Uterus (tissue), 2 donors: ENCODE measurements at regions not wholly inside any gene's neighbourhood (a gene's known extent, or its start where the extent isn't known, plus 50 kb on each side); places are given as distances from the start of the nearest gene placed in this dataset.

Experiments used
- POLR2A ChIP-seq, 2 donors: fragments of 450-650 bp; IDR thresholded peaks; one replicate each; pipeline ENCODE4 v1.6.1; 2016; ENCODE audit warnings: antibody characterized with exemption in 2 of 2, mild to moderate bottlenecking in 1 of 2, moderate library complexity in 1 of 2
- TF ChIP-seq, protein P1 (sequence below), 4 experiments: fragments of 200-600 bp in 2 of 4; fragments of 450-650 bp in 2 of 4; sonication (generic) in 2 of 4; IDR thresholded peaks; one replicate each; pipeline ENCODE4 v1.5.1; 2016 to 2019; ENCODE audit warnings: antibody characterized with exemption in 4 of 4, mild to moderate bottlenecking in 2 of 4, moderate library complexity in 1 of 4

DNA sequence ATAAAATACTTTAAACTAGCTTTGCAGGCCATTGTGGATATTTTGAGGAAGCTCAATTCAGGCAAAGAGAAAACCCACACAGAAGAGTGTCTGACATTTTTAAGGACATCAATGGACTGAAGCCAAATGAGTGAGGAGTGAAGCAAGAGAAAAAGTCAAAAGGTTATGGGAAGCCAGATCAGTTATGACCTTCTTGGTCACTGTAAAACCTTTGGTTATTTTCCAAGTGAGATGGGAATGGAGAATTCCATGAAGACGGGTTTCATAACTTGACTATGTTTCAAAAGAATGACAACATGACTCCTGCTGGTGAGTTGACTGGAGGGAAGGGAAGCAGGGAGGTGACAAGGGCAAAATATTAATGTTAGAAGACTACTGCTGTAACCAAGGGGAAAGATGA is 585.2 kb downstream of the EFNA5 start:
- TF ChIP-seq, protein P1, sequence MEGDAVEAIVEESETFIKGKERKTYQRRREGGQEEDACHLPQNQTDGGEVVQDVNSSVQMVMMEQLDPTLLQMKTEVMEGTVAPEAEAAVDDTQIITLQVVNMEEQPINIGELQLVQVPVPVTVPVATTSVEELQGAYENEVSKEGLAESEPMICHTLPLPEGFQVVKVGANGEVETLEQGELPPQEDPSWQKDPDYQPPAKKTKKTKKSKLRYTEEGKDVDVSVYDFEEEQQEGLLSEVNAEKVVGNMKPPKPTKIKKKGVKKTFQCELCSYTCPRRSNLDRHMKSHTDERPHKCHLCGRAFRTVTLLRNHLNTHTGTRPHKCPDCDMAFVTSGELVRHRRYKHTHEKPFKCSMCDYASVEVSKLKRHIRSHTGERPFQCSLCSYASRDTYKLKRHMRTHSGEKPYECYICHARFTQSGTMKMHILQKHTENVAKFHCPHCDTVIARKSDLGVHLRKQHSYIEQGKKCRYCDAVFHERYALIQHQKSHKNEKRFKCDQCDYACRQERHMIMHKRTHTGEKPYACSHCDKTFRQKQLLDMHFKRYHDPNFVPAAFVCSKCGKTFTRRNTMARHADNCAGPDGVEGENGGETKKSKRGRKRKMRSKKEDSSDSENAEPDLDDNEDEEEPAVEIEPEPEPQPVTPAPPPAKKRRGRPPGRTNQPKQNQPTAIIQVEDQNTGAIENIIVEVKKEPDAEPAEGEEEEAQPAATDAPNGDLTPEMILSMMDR (IDR thresholded peaks at IDR 0.05), result no peak
- TF ChIP-seq POLR2A (IDR thresholded peaks at IDR 0.05), result no peak
